ENCODE measurements at regions not wholly inside any gene's neighbourhood (a gene's known extent, or its start where the extent isn't known, plus 50 kb on each side); places are given as distances from the start of the nearest gene placed in this dataset.
A peak's percentile ranks its signal among the peaks of the same experiment; 100 is the strongest.
"Not testable (repeated sequence)": the region's sequence is repeated elsewhere in the genome, so short reads cannot be mapped to it uniquely, and the experiment has no call there.

- DNase-seq (ENCODE audit: low read depth, low spot score) = no peak
Observed at GRCh38 chr17:68704871-68705713, 103.9 kb upstream of the FAM20A start.

GRCh38 chr17:68701046-68701445 lies 99.9 kb upstream of the FAM20A start:
- no peak for DNase-seq (ENCODE audit: low read depth, low spot score)

GRCh38 chr17:68700421-68700820 lies 99.3 kb upstream of the FAM20A start:
- DNase-seq (ENCODE audit: low read depth, low spot score) = no peak

GRCh38 chr17:68699936-68700335 lies 98.8 kb upstream of the FAM20A start:
- DNase-seq (ENCODE audit: low read depth, low spot score) = no peak

- no peak for DNase-seq (ENCODE audit: low read depth, low spot score)
Observed at GRCh38 chr17:68698746-68699145, 97.6 kb upstream of the FAM20A start.

- no peak for DNase-seq (ENCODE audit: low read depth, low spot score)
Observed at GRCh38 chr17:68697850-68698361, 96.7 kb upstream of the FAM20A start.

GRCh38 chr17:68695659-68696058 lies 94.5 kb upstream of the FAM20A start:
- DNase-seq (ENCODE audit: low read depth, low spot score) = no peak

- DNase-seq (ENCODE audit: low read depth, low spot score) = no peak
Observed at GRCh38 chr17:68694791-68695485, 93.8 kb upstream of the FAM20A start.

- no peak for DNase-seq (ENCODE audit: low read depth, low spot score)
Observed at GRCh38 chr17:68693896-68694295, 92.7 kb upstream of the FAM20A start.

GRCh38 chr17:68693466-68693865 lies 92.3 kb upstream of the FAM20A start:
- DNase-seq (ENCODE audit: low read depth, low spot score) = no peak

GRCh38 chr17:68686108-68686988 lies 85.2 kb upstream of the FAM20A start:
- DNase-seq (ENCODE audit: low read depth, low spot score) = no peak

GRCh38 chr17:68684949-68685357 lies 83.8 kb upstream of the FAM20A start:
- peak; percentile 65 for DNase-seq (ENCODE audit: low read depth, low spot score)

GRCh38 chr17:68682903-68683302 lies 81.7 kb upstream of the FAM20A start:
- DNase-seq (ENCODE audit: low read depth, low spot score) = no peak

GRCh38 chr17:68679882-68680281 lies 78.7 kb upstream of the FAM20A start:
- DNase-seq (ENCODE audit: low read depth, low spot score) = no peak

- no peak for DNase-seq (ENCODE audit: low read depth, low spot score)
Observed at GRCh38 chr17:68676856-68677255, 75.7 kb upstream of the FAM20A start.

GRCh38 chr17:68675723-68676122 lies 74.6 kb upstream of the FAM20A start:
- no peak for DNase-seq (ENCODE audit: low read depth, low spot score)

- no peak for DNase-seq (ENCODE audit: low read depth, low spot score)
Observed at GRCh38 chr17:68674029-68674925, 73.1 kb upstream of the FAM20A start.

- no peak for DNase-seq (ENCODE audit: low read depth, low spot score)
Observed at GRCh38 chr17:68670967-68671693, 70.0 kb upstream of the FAM20A start.

GRCh38 chr17:68666438-68666837 lies 65.3 kb upstream of the FAM20A start:
- DNase-seq (ENCODE audit: low read depth, low spot score) = not testable (repeated sequence)

- DNase-seq (ENCODE audit: low read depth, low spot score) = no peak
Observed at GRCh38 chr17:68665373-68665772, 64.2 kb upstream of the FAM20A start.
